ENCODE measurements at regions not wholly inside any gene's neighbourhood (a gene's known extent, or its start where the extent isn't known, plus 50 kb on each side); places are given as distances from the start of the nearest gene placed in this dataset.

- no peak for DNase-seq
Observed at GRCh38 chr4:111681270-111681669, 464.0 kb upstream of the FAM241A start.

- no peak for DNase-seq
Observed at GRCh38 chr4:111681751-111682150, 463.5 kb upstream of the FAM241A start.

- no peak for DNase-seq
Observed at GRCh38 chr4:111685205-111685604, 460.0 kb upstream of the FAM241A start.

- no peak for DNase-seq
Observed at GRCh38 chr4:111689214-111689613, 456.0 kb upstream of the FAM241A start.

GRCh38 chr4:111689731-111690130 lies 455.5 kb upstream of the FAM241A start:
- DNase-seq, result no peak

- no peak for DNase-seq
Observed at GRCh38 chr4:111693758-111694157, 451.5 kb upstream of the FAM241A start.

GRCh38 chr4:111695677-111696076 lies 449.6 kb upstream of the FAM241A start:
- DNase-seq, result no peak

GRCh38 chr4:111696505-111696904 lies 448.7 kb upstream of the FAM241A start:
- DNase-seq, result no peak

GRCh38 chr4:111697176-111697942 lies 447.9 kb upstream of the FAM241A start:
- no peak for DNase-seq

- DNase-seq, result no peak
Observed at GRCh38 chr4:111698361-111698760, 446.9 kb upstream of the FAM241A start.

- DNase-seq, result no peak
Observed at GRCh38 chr4:111699165-111699564, 446.1 kb upstream of the FAM241A start.

- no peak for DNase-seq
Observed at GRCh38 chr4:111701102-111701501, 444.2 kb upstream of the FAM241A start.

GRCh38 chr4:111707491-111707890 lies 437.8 kb upstream of the FAM241A start:
- no peak for DNase-seq

- DNase-seq, result no peak
Observed at GRCh38 chr4:111712093-111712677, 433.1 kb upstream of the FAM241A start.

GRCh38 chr4:111713276-111713675 lies 432.0 kb upstream of the FAM241A start:
- no peak for DNase-seq

- no peak for DNase-seq
Observed at GRCh38 chr4:111717921-111718320, 427.3 kb upstream of the FAM241A start.

GRCh38 chr4:111718763-111719559 lies 426.3 kb upstream of the FAM241A start:
- no peak for DNase-seq

GRCh38 chr4:111720866-111721265 lies 424.4 kb upstream of the FAM241A start:
- no peak for DNase-seq

- DNase-seq, result no peak
Observed at GRCh38 chr4:111722213-111722720, 423.0 kb upstream of the FAM241A start.

- no peak for DNase-seq
Observed at GRCh38 chr4:111736516-111736915, 408.7 kb upstream of the FAM241A start.

GRCh38 chr4:111744847-111745246 lies 400.4 kb upstream of the FAM241A start:
- DNase-seq, result no peak

GRCh38 chr4:111748157-111748556 lies 397.1 kb upstream of the FAM241A start:
- no peak for DNase-seq

- no peak for DNase-seq
Observed at GRCh38 chr4:111754003-111754402, 391.3 kb upstream of the FAM241A start.

GRCh38 chr4:111755571-111755970 lies 389.7 kb upstream of the FAM241A start:
- no peak for DNase-seq
